NCI-H82 treated with DMSO at 0.1 percent for 48 hours (cell line): ENCODE measurements at regions not wholly inside any gene's neighbourhood (a gene's known extent, or its start where the extent isn't known, plus 50 kb on each side); places are given as distances from the start of the nearest gene placed in this dataset.

ENCODE experiments used
- DNase-seq: peaks from one replicate; lab custom pipeline; 2025; ENCODE audit not compliant: unreplicated experiment; lab: John Stamatoyannopoulos, UW

- DNase-seq = no peak
These were observed 66.3 kb upstream of the SLC6A6 start for GRCh38 chr3:14335774-14336748.

GRCh38 chr3:14336749-14337598 lies 65.4 kb upstream of the SLC6A6 start:
- no peak for DNase-seq

DNA sequence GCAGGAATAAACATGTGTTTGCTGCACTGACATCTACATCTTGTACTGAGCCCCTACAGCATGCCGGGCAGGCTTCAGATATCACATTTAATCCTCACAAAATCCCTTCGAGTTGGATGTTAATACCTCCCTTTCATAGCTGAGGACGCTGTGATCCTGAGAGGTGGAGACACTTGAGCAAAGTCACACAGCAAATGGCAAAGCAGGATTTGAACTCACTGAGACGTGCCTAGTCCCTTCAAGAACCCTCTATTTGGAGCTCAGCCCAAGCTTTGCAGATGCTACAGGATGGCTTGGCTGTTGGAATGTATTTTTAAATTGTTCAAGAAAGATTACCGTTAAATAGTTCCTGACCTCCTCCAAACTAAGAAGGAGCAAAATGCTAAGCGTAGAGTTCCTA lies 64.6 kb upstream of the SLC6A6 start:
- DNase-seq = no peak

GRCh38 chr3:14338242-14338641 lies 64.2 kb upstream of the SLC6A6 start:
- no peak for DNase-seq

DNA sequence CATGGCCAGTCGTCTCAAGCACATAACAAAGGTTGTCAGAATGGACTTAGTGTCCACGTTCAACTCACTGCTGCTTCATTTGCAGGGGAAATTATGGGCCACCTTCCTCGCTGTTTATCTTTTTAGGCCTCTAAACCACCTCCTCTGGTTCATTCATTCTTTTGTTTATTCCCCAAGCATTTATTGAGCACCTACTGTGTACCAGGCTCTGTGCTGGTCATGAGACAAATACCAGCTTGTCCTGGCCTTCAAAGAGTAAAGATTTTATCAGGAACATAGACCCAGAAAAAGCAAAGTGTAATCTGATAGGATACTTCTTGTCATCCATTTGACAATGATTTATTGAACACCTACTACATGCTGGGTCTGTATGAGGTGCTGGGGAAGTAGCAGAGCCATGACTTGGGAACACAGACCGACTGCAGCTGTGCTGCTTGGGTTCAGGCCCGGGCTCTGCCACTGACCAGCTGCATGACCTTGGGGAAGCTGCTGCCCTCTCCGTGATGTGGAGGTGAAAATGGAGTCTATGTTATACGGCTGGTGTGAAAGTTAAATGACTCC lies 63.4 kb upstream of the SLC6A6 start:
- no peak for DNase-seq

DNA sequence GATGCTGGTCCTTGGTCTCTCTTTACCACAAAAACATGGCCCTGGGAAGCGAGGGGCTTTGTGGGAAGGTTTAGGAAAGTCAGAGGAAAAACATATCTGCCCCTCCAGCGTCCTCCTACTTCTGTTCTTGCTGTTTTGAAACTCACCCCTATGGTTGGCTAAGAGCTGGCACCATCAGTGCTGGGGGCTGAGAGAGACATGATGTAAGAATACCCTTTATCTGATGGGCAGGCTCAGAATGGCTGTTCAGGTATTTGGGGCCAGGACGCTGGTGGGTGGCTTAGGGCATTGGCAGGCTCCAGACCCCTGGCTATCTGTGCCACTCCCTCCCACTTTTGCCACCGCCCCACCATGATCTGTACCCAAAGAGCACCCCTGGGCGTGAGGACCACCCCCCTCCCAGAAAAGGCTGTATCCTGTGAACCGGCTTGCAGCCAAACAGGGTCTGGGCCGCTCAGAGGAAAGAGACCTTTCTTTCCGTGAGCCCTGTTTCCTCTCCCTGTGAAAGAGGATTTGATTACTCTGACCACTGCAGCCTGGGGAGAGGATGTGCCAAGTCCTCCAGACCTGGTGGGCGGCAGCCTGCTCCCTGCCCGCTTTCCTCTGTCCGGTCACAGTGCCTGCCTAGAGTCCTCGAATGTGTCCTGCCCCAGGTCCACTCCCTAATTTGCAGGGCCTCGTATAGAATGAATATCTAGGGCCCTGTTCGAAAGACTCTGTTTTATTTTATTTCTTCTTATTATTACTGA lies 61.3 kb upstream of the SLC6A6 start:
- no peak for DNase-seq

DNA sequence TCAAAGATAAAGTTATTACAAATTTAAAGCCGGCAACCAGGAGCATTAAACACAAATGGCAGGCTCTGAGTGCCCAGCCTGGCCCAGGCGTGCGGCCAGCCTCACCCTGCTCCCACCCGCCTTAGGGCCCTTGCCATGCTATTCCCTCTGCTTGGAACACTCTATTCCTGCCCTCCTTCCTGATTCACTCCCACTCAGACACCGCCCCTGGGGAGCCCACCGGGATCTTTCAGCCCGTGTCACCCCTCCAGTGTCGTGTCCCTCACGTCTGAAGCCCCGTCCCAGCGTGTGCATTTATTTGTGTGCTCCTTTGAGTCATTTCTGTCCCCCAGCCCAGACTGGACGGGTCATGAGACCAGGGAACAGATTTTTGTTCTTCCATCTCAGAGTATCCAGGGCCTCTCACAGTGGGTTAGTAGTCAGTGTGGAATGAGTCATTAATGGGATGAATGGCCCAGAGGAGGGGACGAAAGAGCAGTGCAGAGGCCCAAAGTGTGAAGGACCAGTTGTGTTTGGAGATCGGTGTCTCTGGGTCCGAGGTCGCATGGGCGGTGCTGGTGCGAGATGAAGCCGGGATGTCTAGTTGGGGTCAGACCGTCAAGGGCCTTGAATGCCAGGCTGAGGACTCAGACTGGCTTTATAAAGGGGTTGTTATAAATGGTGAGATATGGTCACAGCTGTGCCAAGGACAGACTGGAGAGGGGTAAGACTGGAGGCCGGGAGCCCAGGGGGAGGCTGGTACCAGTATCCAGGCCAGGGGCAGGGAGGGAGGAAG lies 58.9 kb upstream of the SLC6A6 start:
- DNase-seq = no peak

GRCh38 chr3:14344351-14344750 lies 58.1 kb upstream of the SLC6A6 start:
- no peak for DNase-seq

DNA sequence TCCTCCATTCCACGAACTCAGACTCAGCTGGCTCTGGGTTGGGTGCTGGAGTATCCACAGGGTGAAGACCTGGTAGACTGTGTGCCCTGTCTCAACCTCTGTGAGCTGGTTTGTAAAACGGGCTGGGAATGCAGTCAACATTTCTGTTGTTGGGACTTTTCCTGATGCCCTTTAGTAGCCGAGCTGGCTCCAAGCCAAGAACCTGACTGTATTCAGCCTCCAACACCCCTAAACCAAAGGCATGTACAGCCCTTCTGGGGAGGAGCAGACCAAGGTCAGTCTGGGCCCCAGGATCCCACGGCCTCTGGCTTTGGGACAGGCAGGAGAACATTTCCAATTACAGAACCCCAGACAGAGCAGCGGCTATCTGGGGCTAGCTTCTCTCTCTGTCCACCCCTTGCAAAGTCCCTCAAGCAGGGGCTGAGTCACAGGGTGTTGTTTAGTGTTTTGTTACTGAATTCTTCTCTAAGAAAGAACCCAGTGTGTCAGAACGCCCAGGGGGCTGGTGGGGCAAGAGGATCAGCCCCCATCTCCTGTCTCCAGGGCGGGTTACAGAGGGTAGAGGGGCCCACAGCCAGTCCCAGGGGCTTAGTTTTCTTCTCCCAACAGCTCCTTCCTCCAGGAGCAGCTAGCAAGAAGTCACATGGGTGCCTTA lies 56.8 kb upstream of the SLC6A6 start:
- DNase-seq = no peak

DNA sequence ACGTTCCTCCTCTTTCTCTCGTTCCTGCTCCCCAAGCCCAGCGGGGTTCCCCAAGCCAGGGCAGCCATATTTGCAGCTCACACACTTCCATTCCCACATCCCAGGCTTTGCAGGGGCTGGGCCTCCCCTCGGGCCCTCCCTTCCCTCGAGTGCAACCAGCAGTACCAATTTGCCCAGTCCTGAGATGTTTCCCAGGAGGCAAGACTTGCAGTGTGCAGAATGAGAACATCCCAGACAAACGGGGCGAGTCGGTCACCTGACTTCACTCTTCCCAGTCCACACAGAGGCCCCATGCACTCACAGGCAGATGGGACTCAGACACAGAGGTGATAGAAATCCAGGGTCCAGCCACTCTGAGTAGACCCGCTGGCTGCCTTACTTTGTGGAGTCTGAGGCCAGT lies 56.2 kb upstream of the SLC6A6 start:
- no peak for DNase-seq

- DNase-seq = no peak
These were observed 55.8 kb upstream of the SLC6A6 start for GRCh38 chr3:14346642-14347041.

- DNase-seq = no peak
These were observed 55.3 kb upstream of the SLC6A6 start for GRCh38 chr3:14347110-14347509.

GRCh38 chr3:14351617-14352001 lies 50.8 kb upstream of the SLC6A6 start:
- DNase-seq = no peak

GRCh38 chr3:14352002-14352627 lies 50.3 kb upstream of the SLC6A6 start:
- no peak for DNase-seq
